Raji (cell line): ENCODE measurements at regions not wholly inside any gene's neighbourhood (a gene's known extent, or its start where the extent isn't known, plus 50 kb on each side); places are given as distances from the start of the nearest gene placed in this dataset.

Source experiments
- POLR2A ChIP-seq: IDR thresholded peaks from 2 replicates; pipeline ENCODE4 v1.6.1; 2011; ENCODE audit warnings: low read depth, low read length, control low read depth; ENCODE audit not compliant: insufficient read depth

DNA sequence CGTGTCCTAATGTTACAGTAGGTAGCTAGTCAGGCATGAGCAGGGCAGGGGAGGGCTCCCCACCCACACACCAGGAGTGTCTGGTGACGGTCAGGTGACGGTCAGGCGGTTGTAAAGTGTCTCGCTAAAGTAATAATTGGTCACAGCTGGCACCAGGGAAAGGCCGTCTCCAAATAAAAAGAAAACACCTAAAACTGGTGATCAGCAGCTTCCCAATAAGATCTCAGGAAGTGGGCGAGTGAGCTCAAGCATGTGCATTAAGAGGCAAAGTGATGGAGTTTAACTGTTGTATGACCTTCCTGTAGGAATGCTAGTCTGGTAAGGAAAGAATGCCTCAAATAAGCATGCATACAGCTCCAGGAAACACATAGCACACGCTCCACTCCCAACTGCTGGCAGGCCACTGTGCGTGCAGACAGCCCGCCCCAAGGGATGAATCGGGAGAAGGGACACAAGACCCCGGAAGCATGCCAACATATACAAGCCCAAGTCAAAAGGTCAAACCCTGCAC is 177.1 kb downstream of the RNF144A start:
- no peak for TF ChIP-seq POLR2A

- no peak for TF ChIP-seq POLR2A
Observed at GRCh38 chr2:7096726-7097352, 179.6 kb downstream of the RNF144A start.

GRCh38 chr2:7097353-7097895 is 180.2 kb downstream of the RNF144A start:
- TF ChIP-seq POLR2A: no peak

- TF ChIP-seq POLR2A: no peak
Observed at GRCh38 chr2:7098816-7099215, 181.6 kb downstream of the RNF144A start.

- TF ChIP-seq POLR2A: no peak
Observed at GRCh38 chr2:7102826-7103225, 185.6 kb downstream of the RNF144A start.

- no peak for TF ChIP-seq POLR2A
Observed at GRCh38 chr2:7108792-7109532, 191.8 kb downstream of the RNF144A start.

- TF ChIP-seq POLR2A: no peak
Observed at GRCh38 chr2:7109533-7109885, 192.3 kb downstream of the RNF144A start.

DNA sequence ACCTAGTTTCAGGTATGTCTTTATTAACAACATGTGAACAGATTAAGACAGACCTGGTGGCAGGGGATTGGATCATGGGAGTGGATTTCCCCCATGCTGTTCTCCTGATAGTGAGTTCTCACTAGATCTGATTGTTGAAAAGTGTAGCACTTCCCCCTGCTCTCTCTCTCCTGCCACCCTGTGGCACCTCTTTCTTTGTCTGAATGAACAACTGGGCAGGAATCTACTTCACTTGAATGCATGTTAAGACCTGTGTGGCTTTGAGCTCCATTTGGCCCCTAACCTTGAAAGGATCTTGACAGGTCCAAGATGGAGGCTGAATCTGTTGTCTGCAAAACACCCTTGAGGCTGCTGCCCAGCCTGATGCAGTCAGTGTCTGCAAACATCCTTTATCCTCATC is 194.4 kb downstream of the RNF144A start:
- no peak for TF ChIP-seq POLR2A

DNA sequence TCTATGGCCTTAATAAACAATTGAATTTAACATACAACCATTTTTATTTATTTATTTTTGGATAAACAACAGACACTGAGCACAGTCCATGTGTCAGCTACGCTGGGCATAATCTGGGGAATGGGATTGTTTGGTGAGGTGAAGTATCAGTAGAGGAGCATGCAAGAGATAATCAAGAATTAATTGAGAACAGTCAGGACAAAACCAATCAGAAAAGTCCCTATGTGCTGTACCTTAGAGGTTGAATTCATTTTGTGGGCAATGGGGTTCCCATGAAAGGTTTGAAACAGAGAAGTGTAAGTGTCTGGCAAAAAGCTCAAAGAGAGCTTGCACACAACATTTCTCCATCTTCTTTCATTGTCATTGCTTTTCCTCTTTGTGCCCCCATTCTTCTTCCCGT is 198.2 kb downstream of the RNF144A start:
- TF ChIP-seq POLR2A: no peak

DNA sequence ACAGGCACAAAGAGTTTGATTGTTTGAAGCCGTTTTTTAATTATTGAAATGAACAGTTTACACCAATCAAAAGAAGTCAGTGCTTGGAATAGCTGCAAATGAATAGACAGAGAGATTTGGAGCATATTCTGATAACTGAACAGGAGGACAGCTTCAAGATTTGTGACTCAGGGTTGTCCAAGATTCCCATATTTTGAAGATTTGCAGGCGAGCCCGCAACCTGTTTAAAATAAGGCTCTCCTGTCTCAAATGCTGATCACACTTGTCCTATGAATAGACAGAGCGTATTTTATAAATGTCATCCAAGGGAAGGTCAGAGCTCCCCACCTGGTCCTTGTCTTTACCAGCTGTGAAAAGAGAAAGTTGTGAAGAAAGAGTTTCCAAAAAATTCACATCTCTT is 198.7 kb downstream of the RNF144A start:
- no peak for TF ChIP-seq POLR2A

DNA sequence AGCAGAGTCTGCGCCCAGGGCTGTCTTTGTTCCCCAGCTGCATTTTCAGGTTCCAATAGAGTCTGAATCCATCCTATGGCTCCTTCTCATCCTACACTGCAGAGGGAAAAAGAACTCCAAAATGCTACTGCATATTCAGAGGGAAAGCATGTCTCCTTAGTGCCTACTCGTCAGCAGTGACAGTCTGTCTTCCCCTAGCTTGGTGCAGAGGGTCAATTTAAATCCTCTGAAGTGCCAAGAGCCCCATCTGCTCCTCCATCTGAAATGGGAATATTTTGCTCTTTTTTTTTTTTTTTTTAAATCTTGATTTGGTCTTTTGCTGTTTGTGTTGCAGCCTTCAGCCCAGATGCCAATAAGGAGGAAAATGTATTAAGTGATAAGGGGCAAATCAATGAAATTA is 199.3 kb downstream of the RNF144A start:
- no peak for TF ChIP-seq POLR2A

DNA sequence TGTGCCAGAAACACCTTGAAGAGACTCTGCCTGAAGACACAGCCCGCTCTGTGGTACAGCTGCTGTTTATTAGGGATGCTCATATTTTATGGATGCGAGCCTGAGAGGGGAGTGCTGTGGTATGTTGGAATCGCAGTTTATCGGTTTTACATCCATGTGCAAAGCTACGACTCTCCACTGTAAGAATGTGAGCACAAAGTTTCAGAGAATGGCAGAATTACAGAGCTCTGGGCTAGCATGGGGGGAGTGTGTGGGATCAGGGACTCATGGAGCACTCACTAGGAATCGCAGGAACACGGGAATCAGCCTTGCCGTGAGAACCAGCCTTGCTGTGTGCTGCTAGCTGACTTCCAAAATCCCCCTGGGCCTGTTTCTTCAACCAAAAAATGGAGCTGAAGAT is 199.9 kb downstream of the RNF144A start:
- TF ChIP-seq POLR2A: no peak

DNA sequence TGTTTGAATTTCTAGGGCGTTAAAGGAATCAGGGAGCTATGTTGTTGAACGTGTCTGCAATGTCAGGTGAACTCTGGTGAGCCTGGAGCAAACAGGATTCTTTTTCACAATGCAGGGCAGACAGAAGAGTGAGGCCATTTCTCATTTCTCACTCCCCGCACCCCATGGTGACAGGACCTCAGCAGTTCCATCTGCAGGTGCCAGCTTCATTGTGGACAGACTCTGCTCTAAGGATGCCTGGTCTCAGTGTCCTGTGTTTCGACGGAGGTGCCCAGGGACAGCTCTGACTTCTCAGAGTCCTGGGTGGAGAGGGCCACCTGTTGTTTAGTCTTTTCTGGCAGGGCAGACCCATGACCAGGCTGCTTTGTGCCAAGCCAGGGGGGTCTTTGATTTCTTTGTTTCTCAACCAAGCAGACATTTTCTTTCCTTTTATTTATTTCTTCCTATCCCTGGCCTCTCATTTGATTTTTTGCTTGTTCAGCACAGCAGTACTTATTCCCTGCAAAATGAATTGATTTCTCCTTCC is 201.5 kb downstream of the RNF144A start:
- TF ChIP-seq POLR2A: no peak

DNA sequence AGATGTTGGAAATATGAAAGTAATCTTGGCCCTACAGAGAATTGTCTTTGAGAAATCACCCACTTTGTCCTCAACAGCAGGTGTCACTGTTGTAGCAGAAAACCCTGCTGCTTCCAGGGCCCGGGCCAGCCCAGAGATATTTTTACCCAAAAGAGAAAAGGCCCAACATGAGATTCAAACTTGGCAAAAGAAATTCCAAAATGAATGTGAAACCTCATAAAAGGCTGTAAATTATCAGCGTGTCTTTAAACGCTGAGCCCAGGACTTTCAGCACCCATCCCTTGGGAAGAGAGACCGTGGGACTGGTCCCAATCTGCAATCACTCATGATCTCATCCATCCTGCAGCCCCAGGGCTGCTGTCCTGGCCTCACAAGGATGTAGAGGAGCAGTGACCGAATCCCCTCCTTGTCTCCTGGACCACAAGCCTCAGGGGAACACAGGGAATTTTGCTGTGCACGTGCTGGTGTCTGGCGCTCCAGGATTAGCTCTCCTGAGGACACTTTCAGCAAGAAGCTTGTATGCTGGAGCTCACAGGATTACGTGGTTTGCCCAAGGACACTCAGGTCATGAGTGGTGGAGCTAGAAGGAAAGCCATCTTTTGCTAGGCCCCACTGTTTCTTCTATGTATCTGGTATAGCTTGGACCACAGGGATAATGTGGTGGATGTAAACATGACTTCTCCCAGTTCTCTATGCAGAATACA is 202.1 kb downstream of the RNF144A start:
- no peak for TF ChIP-seq POLR2A

GRCh38 chr2:7121851-7122250 is 204.6 kb downstream of the RNF144A start:
- TF ChIP-seq POLR2A: no peak
